ENCODE measurements at regions not wholly inside any gene's neighbourhood (a gene's known extent, or its start where the extent isn't known, plus 50 kb on each side); places are given as distances from the start of the nearest gene placed in this dataset.

DNA sequence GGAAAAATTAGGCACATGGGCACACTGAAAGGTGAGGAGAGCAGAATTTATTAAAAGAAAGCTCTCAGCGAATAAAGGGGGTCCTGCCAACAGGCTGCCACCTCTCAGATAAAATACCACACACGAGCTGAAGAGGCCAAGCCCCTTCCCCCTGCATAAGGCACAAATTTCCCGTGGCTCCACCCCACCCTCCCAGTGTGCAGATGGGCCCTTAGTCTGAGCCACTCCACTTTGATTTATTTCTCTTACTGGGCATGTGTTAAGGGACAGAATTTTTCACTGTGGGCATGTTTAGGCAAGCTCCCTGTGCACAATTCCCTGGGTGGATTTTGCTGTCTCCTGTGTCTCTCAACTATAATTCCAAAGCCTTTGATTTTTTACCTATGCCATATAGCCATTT, 409.8 kb downstream of the TBL1XR1 start:
- Histone ChIP-seq H3K4me2 (no peak overlapping the region), H3K9me3 (no peaks in the 10 kb centered on the region), H3K4me1 (ENCODE audit: control insufficient read depth in 1 of 2, insufficient read depth in 2 of 2, low read depth in 1 of 2, low read length in 1 of 2) (no peaks in the 10 kb centered on the region), H3K27me3 (ENCODE audit: insufficient read depth) (no peaks in the 10 kb centered on the region), H2AFZ (ENCODE audit: low read depth) (no peak overlapping the region), H3K79me2 (ENCODE audit: insufficient read depth) (no peaks in the 10 kb centered on the region), H3K9me2 (no peaks in the 10 kb centered on the region), H3K27ac (ENCODE audit: low read depth in 2 of 2, low read length in 1 of 2) (no peak overlapping the region), H3K36me3 (replicated peaks in 1 of 2; ENCODE audit: control insufficient read depth in 1 of 2, insufficient read depth in 2 of 2, low read length in 1 of 2) (no peaks in the 10 kb centered on the region), H3F3A (replicated peaks; ENCODE audit: insufficient read depth) (no peaks in the 10 kb centered on the region), H3K9ac (no peak overlapping the region), H4K20me1 (ENCODE audit: insufficient read depth) (no peaks in the 10 kb centered on the region), H3K4me3 (ENCODE audit: low read depth in 2 of 2, low read length in 1 of 2) (no peak overlapping the region)
- CTCF ChIA-PET, result no interaction called here
- TF ChIP-seq SIN3A (IDR thresholded peaks at IDR 0.05; ENCODE audit: borderline replicate concordance, low read depth, low read length), result no peak
- TF ChIP-seq GATA2 (CRISPR knock-in tag; IDR thresholded peaks at IDR 0.05), result no peak
- TF ChIP-seq ELF1 (IDR thresholded peaks at IDR 0.05), result no peak
- TF ChIP-seq TAF1 (IDR thresholded peaks at IDR 0.05; ENCODE audit: borderline replicate concordance, low read depth, low read length), result no peak
- TF ChIP-seq SMC3 (IDR thresholded peaks at IDR 0.05; ENCODE audit: low read depth, low read length), result no peak
- no peak for TF ChIP-seq MEF2A (IDR thresholded peaks at IDR 0.05; ENCODE audit: borderline replicate concordance, low read depth)
- TF ChIP-seq, protein P1, sequence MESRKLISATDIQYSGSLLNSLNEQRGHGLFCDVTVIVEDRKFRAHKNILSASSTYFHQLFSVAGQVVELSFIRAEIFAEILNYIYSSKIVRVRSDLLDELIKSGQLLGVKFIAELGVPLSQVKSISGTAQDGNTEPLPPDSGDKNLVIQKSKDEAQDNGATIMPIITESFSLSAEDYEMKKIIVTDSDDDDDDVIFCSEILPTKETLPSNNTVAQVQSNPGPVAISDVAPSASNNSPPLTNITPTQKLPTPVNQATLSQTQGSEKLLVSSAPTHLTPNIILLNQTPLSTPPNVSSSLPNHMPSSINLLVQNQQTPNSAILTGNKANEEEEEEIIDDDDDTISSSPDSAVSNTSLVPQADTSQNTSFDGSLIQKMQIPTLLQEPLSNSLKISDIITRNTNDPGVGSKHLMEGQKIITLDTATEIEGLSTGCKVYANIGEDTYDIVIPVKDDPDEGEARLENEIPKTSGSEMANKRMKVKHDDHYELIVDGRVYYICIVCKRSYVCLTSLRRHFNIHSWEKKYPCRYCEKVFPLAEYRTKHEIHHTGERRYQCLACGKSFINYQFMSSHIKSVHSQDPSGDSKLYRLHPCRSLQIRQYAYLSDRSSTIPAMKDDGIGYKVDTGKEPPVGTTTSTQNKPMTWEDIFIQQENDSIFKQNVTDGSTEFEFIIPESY (IDR thresholded peaks at IDR 0.05; ENCODE audit: borderline replicate concordance, low read depth), result no peak
- WGBS (ENCODE audit: low lambda C conversion rate), result 7% methylated on average over 3 of the region's 3 CpGs
- POLR2A ChIA-PET, result no interaction called here
- no peak for DNase-seq

DNA sequence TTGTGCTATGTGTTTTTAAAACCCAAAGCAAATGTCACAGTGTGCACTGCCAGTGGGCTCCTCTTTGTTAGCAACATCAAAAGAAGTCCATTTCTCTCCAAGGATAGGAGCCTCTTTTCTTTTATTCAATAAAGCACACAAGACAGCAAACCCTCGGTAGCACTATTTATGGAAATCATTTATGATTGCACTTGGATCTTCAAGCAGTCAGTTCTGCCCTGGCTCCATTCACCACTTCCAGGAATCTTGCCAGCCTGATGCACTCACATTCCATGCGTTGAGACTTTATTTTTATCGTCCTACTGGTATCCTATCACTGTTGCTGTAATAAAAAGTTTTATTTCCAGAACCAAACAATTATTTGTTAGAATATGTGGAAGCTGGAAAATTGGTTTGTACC, 412.1 kb downstream of the TBL1XR1 start:
- Histone ChIP-seq H2AFZ (ENCODE audit: low read depth) (no peak overlapping the region), H3K4me3 (ENCODE audit: low read depth in 2 of 2, low read length in 1 of 2) (no peak overlapping the region), H3K9ac (no peak overlapping the region), H3K9me2 (no peaks in the 10 kb centered on the region), H3K9me3 (no peaks in the 10 kb centered on the region), H3K36me3 (replicated peaks in 1 of 2; ENCODE audit: control insufficient read depth in 1 of 2, insufficient read depth in 2 of 2, low read length in 1 of 2) (no peaks in the 10 kb centered on the region), H3K4me2 (no peak overlapping the region), H3K27me3 (ENCODE audit: insufficient read depth) (no peaks in the 10 kb centered on the region), H3K4me1 (ENCODE audit: control insufficient read depth in 1 of 2, insufficient read depth in 2 of 2, low read depth in 1 of 2, low read length in 1 of 2) (no peaks in the 10 kb centered on the region), H4K20me1 (ENCODE audit: insufficient read depth) (no peaks in the 10 kb centered on the region), H3F3A (replicated peaks; ENCODE audit: insufficient read depth) (no peaks in the 10 kb centered on the region), H3K27ac (ENCODE audit: low read depth in 2 of 2, low read length in 1 of 2) (no peak overlapping the region), H3K79me2 (ENCODE audit: insufficient read depth) (no peaks in the 10 kb centered on the region)
- CTCF ChIA-PET, result no interaction called here
- 31% methylated on average over 3 of the region's 3 CpGs for WGBS (ENCODE audit: low lambda C conversion rate)
- TF ChIP-seq SIN3A (IDR thresholded peaks at IDR 0.05; ENCODE audit: borderline replicate concordance, low read depth, low read length), result no peak
- no peak for TF ChIP-seq FOSL2 (IDR thresholded peaks at IDR 0.05; ENCODE audit: borderline replicate concordance, low read depth)
- no peak for TF ChIP-seq CHD2 (IDR thresholded peaks at IDR 0.05; ENCODE audit: low read length, partially characterized antibody)
- TF ChIP-seq SMC3 (IDR thresholded peaks at IDR 0.05; ENCODE audit: low read depth, low read length), result no peak
- no peak for TF ChIP-seq IRF3 (IDR thresholded peaks at IDR 0.05; ENCODE audit: low read depth, low read length)
- TF ChIP-seq TAF1 (IDR thresholded peaks at IDR 0.05; ENCODE audit: borderline replicate concordance, low read depth, low read length), result no peak
- TF ChIP-seq JUND (IDR thresholded peaks at IDR 0.05), result no peak
- TF ChIP-seq RFX5 (IDR thresholded peaks at IDR 0.05; ENCODE audit: low read length), result no peak
- no peak for TF ChIP-seq USF1 (IDR thresholded peaks at IDR 0.05; ENCODE audit: borderline replicate concordance, low read depth)
- no peak for TF ChIP-seq EZH2phosphoT487 (IDR thresholded peaks at IDR 0.05; ENCODE audit: borderline replicate concordance, low read depth)
- no peak for TF ChIP-seq TCF12 (IDR thresholded peaks at IDR 0.05)
- no peak for TF ChIP-seq NRF1 (IDR thresholded peaks at IDR 0.05; ENCODE audit: low read depth, low read length)
- POLR2A ChIA-PET, result no interaction called here
- DNase-seq, result no peak

Measured in SK-N-SH (cell line).